HFFc6 (cell line): ENCODE measurements at regions not wholly inside any gene's neighbourhood (a gene's known extent, or its start where the extent isn't known, plus 50 kb on each side); places are given as distances from the start of the nearest gene placed in this dataset.

Source experiments
- DNase-seq: peaks from one replicate; pipeline ENCODE4 v3.0.0-alpha.2; 2018
- H3K27ac Mint-ChIP-seq: 2 replicates; pipeline ENCODE4 v1.8.0; 2020; ENCODE audit warnings: mild to moderate bottlenecking, mixed read lengths
- H3K27me3 Mint-ChIP-seq: 2 replicates; pipeline ENCODE4 v1.8.0; 2021; ENCODE audit warnings: mild to moderate bottlenecking, moderate library complexity, mixed read lengths; ENCODE audit not compliant: insufficient read depth
- H3K36me3 Mint-ChIP-seq: 2 replicates; pipeline ENCODE4 v1.8.0; 2021; ENCODE audit warnings: low read depth, mixed read lengths
- H3K4me1 Mint-ChIP-seq: 2 replicates; pipeline ENCODE4 v1.8.0; 2020; ENCODE audit warnings: low read depth, mixed read lengths
- H3K4me3 Mint-ChIP-seq: 2 replicates; pipeline ENCODE4 v1.8.0; 2020; ENCODE audit warnings: mild to moderate bottlenecking, moderate library complexity, mixed read lengths
- H3K9me3 Mint-ChIP-seq: 2 replicates; pipeline ENCODE4 v1.8.0; 2020; ENCODE audit warnings: mild to moderate bottlenecking, mixed read lengths
- TF ChIP-seq, protein P1 (sequence below): fragments of 200-600 bp; sonication (generic); IDR thresholded peaks from 2 replicates; pipeline ENCODE4 v1.5.0; 2021; ENCODE audit warnings: antibody characterized with exemption, mild to moderate bottlenecking

DNA sequence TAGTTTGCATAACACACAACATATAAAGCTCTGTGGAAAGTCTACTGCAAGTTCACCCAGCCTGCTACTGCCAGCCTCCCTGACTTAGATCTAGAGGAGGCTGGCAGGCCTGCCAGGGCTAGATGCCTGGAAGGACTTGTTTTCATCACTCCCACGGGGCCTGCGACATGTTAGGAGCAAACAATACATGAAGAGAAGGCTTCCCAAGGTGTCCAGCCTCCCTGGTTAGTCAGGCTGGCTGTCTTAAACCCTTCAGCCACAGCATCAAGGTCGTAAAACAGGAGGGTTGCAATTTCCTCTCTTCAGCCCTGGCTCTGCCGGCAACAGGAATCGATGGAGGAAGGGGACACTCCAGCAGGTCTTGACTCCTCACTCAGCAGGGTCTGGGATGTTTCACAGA is 104.5 kb downstream of the NGF start:
- no peak for DNase-seq
- TF ChIP-seq, protein P1, sequence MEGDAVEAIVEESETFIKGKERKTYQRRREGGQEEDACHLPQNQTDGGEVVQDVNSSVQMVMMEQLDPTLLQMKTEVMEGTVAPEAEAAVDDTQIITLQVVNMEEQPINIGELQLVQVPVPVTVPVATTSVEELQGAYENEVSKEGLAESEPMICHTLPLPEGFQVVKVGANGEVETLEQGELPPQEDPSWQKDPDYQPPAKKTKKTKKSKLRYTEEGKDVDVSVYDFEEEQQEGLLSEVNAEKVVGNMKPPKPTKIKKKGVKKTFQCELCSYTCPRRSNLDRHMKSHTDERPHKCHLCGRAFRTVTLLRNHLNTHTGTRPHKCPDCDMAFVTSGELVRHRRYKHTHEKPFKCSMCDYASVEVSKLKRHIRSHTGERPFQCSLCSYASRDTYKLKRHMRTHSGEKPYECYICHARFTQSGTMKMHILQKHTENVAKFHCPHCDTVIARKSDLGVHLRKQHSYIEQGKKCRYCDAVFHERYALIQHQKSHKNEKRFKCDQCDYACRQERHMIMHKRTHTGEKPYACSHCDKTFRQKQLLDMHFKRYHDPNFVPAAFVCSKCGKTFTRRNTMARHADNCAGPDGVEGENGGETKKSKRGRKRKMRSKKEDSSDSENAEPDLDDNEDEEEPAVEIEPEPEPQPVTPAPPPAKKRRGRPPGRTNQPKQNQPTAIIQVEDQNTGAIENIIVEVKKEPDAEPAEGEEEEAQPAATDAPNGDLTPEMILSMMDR: no peak
- Mint-ChIP-seq H3K9me3 (peaks cover 20% of the 10 kb centered on the region), H3K27me3 (no peaks in the 10 kb centered on the region; the same call in 1 of the 2 replicates), H3K4me3 (no peak overlapping the region), H3K4me1 (peaks cover 32% of the 10 kb centered on the region), H3K27ac (peak overlapping the region; percentile 46), H3K36me3 (peaks cover 23% of the 10 kb centered on the region)

DNA sequence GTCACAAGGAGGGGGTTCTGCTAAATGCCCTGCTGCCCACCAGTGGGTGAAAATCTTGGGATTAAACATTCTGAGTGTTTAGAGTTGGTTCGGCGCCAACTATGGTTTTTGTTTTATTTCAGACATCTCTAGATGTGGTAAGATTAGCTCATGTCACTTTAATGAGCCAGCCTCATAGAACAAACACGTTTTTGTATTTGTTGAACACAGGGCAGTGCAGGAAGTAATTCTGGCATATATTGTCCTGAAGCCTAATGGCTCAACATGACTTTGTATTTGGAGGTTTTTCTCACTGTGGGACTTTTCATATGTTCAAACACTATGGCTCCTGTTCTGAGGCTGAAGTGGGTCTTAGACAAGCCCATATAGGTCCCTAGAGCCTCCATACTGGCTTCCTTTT is 107.8 kb downstream of the NGF start:
- Mint-ChIP-seq H3K27me3 (no peaks in the 10 kb centered on the region; the same call in 1 of the 2 replicates), H3K4me3 (no peak overlapping the region), H3K9me3 (no peaks in the 10 kb centered on the region), H3K4me1 (no peaks in the 10 kb centered on the region; the same call in 1 of the 2 replicates), H3K27ac (no peak overlapping the region), H3K36me3 (0 out of 2 replicates have a peak, but pooled peaks cover 5% of the 10 kb centered on the region)
- TF ChIP-seq, protein P1: no peak
- no peak for DNase-seq

DNA sequence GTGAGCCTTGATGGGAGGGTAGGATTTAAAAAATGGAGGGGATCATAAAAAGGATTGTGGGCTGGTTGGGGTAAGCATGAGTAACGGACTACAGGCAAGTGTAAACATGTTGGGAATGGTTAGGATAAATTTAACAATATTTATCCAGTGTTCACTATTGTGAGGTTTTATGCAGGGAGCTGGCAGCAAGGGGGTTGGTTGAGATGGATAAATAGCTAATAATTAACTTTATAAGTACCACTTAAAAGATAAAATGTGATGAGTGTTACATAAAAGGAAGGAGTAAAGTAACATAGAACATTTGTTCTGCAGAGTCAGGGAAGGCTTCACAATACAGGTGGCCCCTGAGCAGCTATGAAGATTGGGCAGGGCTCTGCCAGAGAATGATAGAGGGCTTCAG is 109.0 kb downstream of the NGF start:
- TF ChIP-seq, protein P1: no peak

DNA sequence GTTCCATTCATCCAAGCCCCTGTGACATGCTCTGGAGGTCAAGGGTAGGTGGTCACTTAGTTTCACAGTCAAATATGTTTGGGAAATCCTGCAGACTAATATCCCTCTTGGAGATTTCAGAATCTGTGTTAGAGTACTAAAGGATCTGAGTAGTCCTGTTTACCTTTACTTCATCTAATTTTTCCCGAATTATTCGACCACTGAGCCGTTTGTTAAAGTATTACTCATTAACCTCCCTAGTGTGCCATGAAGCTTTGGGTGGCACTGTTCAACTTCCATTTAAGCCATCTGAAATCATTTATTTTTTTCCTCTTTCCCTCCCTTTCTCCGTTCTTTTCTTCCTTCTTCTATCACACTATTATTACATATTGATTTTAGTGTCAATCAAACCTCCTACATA is 109.9 kb downstream of the NGF start:
- DNase-seq: no peak
- H3K27ac Mint-ChIP-seq: no peak overlapping the region
- 0 out of 2 replicates have a peak, but pooled peaks cover 5% of the 10 kb centered on the region for H3K36me3 Mint-ChIP-seq
- H3K4me3 Mint-ChIP-seq: no peak overlapping the region
- TF ChIP-seq, protein P1: no peak
- no peaks in the 10 kb centered on the region; the same call in none of the 2 replicates for H3K4me1 Mint-ChIP-seq
- no peaks in the 10 kb centered on the region; the same call in 1 of the 2 replicates for H3K27me3 Mint-ChIP-seq
- H3K9me3 Mint-ChIP-seq: no peaks in the 10 kb centered on the region

More for the DNA sequence above, 109.0 kb downstream of the NGF start:
- no peak for DNase-seq
- Mint-ChIP-seq H3K4me3 (no peak overlapping the region), H3K36me3 (0 out of 2 replicates have a peak, but pooled peaks cover 5% of the 10 kb centered on the region), H3K4me1 (no peaks in the 10 kb centered on the region; the same call in none of the 2 replicates), H3K9me3 (no peaks in the 10 kb centered on the region), H3K27me3 (no peaks in the 10 kb centered on the region; the same call in 1 of the 2 replicates), H3K27ac (no peak overlapping the region)

DNA sequence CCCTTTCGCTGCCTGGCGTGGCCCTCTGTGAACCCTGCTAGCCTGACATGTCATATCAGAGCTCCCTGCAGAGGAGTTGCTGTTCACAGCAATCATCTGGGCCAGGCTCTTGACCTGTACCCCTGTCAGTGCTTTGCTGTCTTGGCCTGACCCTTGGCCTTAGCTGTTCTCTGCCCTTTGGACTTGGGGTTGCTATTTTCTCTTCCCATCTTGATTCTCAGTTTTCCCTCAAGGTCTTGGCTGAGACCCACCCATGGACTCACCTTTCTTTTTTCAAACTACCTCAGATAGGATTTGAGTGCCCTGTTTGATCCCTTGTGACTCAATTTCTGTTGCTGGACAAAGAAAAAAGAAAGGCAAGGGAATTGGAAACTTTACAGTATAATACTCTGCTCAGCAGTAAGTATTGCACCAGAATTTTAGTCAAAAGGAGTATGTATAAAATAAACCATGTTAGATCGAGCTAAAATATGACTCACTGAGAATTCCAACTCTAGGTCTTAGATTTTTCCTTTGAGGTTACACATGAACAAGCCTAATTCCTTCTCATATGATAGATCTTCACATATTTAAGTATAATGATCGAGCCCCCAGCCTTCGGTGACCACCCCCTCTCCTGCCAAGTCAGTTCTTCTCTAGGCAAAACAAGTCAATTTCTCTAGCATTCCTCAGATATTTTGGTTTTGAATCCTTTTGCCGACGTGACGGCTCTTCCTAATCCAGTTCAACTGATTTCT is 110.5 kb downstream of the NGF start:
- Mint-ChIP-seq H3K27me3 (no peaks in the 10 kb centered on the region; the same call in 1 of the 2 replicates), H3K4me1 (no peaks in the 10 kb centered on the region; the same call in none of the 2 replicates), H3K9me3 (no peaks in the 10 kb centered on the region), H3K4me3 (no peak overlapping the region), H3K36me3 (0 out of 2 replicates have a peak, but pooled peaks cover 5% of the 10 kb centered on the region), H3K27ac (no peak overlapping the region)
- DNase-seq: peak; percentile 64
- TF ChIP-seq, protein P1: no peak
